Neural cell (in vitro differentiated cells): ENCODE measurements at regions not wholly inside any gene's neighbourhood (a gene's known extent, or its start where the extent isn't known, plus 50 kb on each side); places are given as distances from the start of the nearest gene placed in this dataset.

Experiments used
- H2AFZ ChIP-seq: fragments of 200-600, 300-800 bp; sonication (generic), shearing (Covaris generic); 2 replicates; pipeline ENCODE4 v1.6.0; 2014; ENCODE audit warnings: low read depth, mild to moderate bottlenecking, antibody characterized with exemption, low read length, moderate library complexity
- H3F3A ChIP-seq: fragments of 200-600 bp; shearing (Covaris generic); 2 replicates; pipeline ENCODE4 v1.6.1; 2016; ENCODE audit warnings: mild to moderate bottlenecking, moderate library complexity, mixed read lengths, antibody characterized with exemption, low read length; ENCODE audit not compliant: insufficient read depth, poor library complexity, severe bottlenecking
- H3K27ac ChIP-seq: fragments of 200-600, 300-800 bp; sonication (generic), shearing (Covaris generic); 2 replicates; pipeline ENCODE4 v1.5.1; 2014; ENCODE audit warnings: mild to moderate bottlenecking, low read length, moderate library complexity
- H3K27me3 ChIP-seq: fragments of 300-800, 200-600 bp; sonication (generic), shearing (Covaris generic); 2 replicates; pipeline ENCODE4 v1.6.0; 2014; ENCODE audit warnings: mild to moderate bottlenecking, low read depth, low read length, moderate library complexity; ENCODE audit not compliant: insufficient read depth
- H3K36me3 ChIP-seq: fragments of 300-800, 200-600 bp; sonication (generic), shearing (Covaris generic); 2 replicates; pipeline ENCODE4 v1.5.1; 2014; ENCODE audit warnings: mild to moderate bottlenecking, antibody characterized with exemption, low read length, moderate library complexity; ENCODE audit not compliant: insufficient read depth
- H3K4me2 ChIP-seq: fragments of 300-800, 200-600 bp; sonication (generic), shearing (Covaris generic); 2 replicates; pipeline ENCODE4 v1.6.0; 2014; ENCODE audit warnings: mild to moderate bottlenecking, low read length
- H3K4me3 ChIP-seq: fragments of 300-800, 200-600 bp; sonication (generic), shearing (Covaris generic); 2 replicates; pipeline ENCODE4 v1.5.1; 2014; ENCODE audit warnings: mild to moderate bottlenecking, low read length, moderate library complexity
- H3K79me2 ChIP-seq: fragments of 200-600 bp; shearing (Covaris generic); replicated peaks from 2 replicates; pipeline ENCODE4 v1.6.0; 2014; ENCODE audit warnings: mild to moderate bottlenecking, low read length, moderate library complexity; ENCODE audit not compliant: insufficient read depth
- H3K9ac ChIP-seq: fragments of 300-800, 200-600 bp; sonication (generic), shearing (Covaris generic); 2 replicates; pipeline ENCODE4 v1.6.1; 2016; ENCODE audit warnings: mild to moderate bottlenecking, low read length, mixed read lengths
- H3K9me2 ChIP-seq: fragments of 200-600 bp; shearing (Covaris generic); 2 replicates; pipeline ENCODE4 v1.6.1; 2016; ENCODE audit warnings: mild to moderate bottlenecking, low read length, mixed read lengths; ENCODE audit not compliant: insufficient read depth
- H3K9me3 ChIP-seq: fragments of 200-600, 300-800 bp; sonication (generic), shearing (Covaris generic); 2 replicates; pipeline ENCODE4 v1.6.1; 2016; ENCODE audit warnings: mild to moderate bottlenecking, mixed run types, low read length, moderate library complexity, mixed read lengths
- H4K20me1 ChIP-seq: fragments of 200-600 bp; shearing (Covaris generic); 2 replicates; pipeline ENCODE4 v1.6.1; 2016; ENCODE audit warnings: mild to moderate bottlenecking, mixed run types; ENCODE audit not compliant: insufficient read depth
- CTCF ChIP-seq: fragments of 450-650 bp; IDR thresholded peaks from 2 replicates; pipeline ENCODE4 v1.5.1; 2014; ENCODE audit warnings: antibody characterized with exemption, mild to moderate bottlenecking, moderate library complexity; ENCODE audit not compliant: poor library complexity, severe bottlenecking
- EP300 ChIP-seq: fragments of 450-650 bp; conservative IDR thresholded peaks from 2 replicates; pipeline ENCODE4 v1.6.1; 2014; ENCODE audit warnings: antibody characterized with exemption, mild to moderate bottlenecking, moderate library complexity; ENCODE audit not compliant: poor library complexity, severe bottlenecking
- EZH2 ChIP-seq: fragments of 200-600, 300-800 bp; shearing (Covaris generic), sonication (generic); IDR thresholded peaks from 2 replicates; pipeline ENCODE4 v1.6.1; 2014; ENCODE audit warnings: antibody characterized with exemption, low read length, borderline replicate concordance, mild to moderate bottlenecking; ENCODE audit not compliant: insufficient read depth, poor library complexity, severe bottlenecking
- MXI1 ChIP-seq: fragments of 450-650 bp; conservative IDR thresholded peaks from 2 replicates; pipeline ENCODE4 v1.6.1; 2014; ENCODE audit warnings: antibody characterized with exemption, mild to moderate bottlenecking; ENCODE audit not compliant: poor library complexity, severe bottlenecking
- POLR2AphosphoS5 ChIP-seq: IDR thresholded peaks from 2 replicates; pipeline ENCODE4 v1.6.1; 2012
- RAD21 ChIP-seq: fragments of 450-650 bp; conservative IDR thresholded peaks from 2 replicates; pipeline ENCODE4 v1.6.1; 2014; ENCODE audit warnings: antibody characterized with exemption, mild to moderate bottlenecking, moderate library complexity
- SMC3 ChIP-seq: fragments of 450-650 bp; conservative IDR thresholded peaks from 2 replicates; pipeline ENCODE4 v1.6.1; 2014; ENCODE audit warnings: antibody characterized with exemption, mild to moderate bottlenecking, moderate library complexity; ENCODE audit not compliant: poor library complexity
- TAF1 ChIP-seq: IDR thresholded peaks from 2 replicates; pipeline ENCODE4 v1.6.1; 2012; ENCODE audit warnings: low read depth
- TF ChIP-seq, protein P1 (sequence below): IDR thresholded peaks from 2 replicates; pipeline ENCODE4 v1.6.1; 2012; ENCODE audit warnings: borderline replicate concordance

GRCh38 chr16:49084628-49085390, 196.8 kb downstream of the CBLN1 start:
- H3K9me2 ChIP-seq = no peaks in the 10 kb centered on the region
- no peak overlapping the region for H3K27ac ChIP-seq
- H2AFZ ChIP-seq = no peak overlapping the region
- TF ChIP-seq EZH2 (no peak), SMC3 (no peak), MXI1 (no peak), RAD21 (no peak), CTCF (no peak), POLR2AphosphoS5 (no peak), EP300 (no peak), TAF1 (no peak)
- TF ChIP-seq, protein P1, sequence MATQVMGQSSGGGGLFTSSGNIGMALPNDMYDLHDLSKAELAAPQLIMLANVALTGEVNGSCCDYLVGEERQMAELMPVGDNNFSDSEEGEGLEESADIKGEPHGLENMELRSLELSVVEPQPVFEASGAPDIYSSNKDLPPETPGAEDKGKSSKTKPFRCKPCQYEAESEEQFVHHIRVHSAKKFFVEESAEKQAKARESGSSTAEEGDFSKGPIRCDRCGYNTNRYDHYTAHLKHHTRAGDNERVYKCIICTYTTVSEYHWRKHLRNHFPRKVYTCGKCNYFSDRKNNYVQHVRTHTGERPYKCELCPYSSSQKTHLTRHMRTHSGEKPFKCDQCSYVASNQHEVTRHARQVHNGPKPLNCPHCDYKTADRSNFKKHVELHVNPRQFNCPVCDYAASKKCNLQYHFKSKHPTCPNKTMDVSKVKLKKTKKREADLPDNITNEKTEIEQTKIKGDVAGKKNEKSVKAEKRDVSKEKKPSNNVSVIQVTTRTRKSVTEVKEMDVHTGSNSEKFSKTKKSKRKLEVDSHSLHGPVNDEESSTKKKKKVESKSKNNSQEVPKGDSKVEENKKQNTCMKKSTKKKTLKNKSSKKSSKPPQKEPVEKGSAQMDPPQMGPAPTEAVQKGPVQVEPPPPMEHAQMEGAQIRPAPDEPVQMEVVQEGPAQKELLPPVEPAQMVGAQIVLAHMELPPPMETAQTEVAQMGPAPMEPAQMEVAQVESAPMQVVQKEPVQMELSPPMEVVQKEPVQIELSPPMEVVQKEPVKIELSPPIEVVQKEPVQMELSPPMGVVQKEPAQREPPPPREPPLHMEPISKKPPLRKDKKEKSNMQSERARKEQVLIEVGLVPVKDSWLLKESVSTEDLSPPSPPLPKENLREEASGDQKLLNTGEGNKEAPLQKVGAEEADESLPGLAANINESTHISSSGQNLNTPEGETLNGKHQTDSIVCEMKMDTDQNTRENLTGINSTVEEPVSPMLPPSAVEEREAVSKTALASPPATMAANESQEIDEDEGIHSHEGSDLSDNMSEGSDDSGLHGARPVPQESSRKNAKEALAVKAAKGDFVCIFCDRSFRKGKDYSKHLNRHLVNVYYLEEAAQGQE = no peak
- H3K27me3 ChIP-seq = no peaks in the 10 kb centered on the region
- H3K9ac ChIP-seq = no peak overlapping the region
- H3K79me2 ChIP-seq = no peaks in the 10 kb centered on the region
- no peaks in the 10 kb centered on the region for H3K9me3 ChIP-seq
- no peak overlapping the region for H3K4me3 ChIP-seq
- H4K20me1 ChIP-seq = no peaks in the 10 kb centered on the region
- no peaks in the 10 kb centered on the region for H3K36me3 ChIP-seq
- H3K4me2 ChIP-seq = no peak overlapping the region
- H3F3A ChIP-seq = no peaks in the 10 kb centered on the region

DNA sequence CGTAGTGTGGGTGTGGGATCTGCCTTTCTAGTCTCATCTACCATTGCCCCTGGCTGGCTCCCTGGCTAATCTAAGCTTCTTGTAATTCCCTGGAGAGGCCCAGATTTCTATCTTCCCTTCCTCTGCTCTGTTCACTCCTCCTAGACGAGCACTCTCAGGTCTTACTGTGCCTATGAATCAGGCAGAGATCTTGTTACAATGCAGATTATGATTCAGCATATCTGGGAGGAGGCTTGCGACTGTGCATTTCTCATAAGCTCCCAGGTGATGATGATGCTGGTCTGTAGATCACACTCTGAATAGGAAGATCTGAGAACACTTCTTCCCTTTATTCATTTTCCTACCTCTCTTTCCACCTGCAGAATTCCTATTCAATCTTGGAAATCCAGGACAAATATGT, 200.1 kb downstream of the CBLN1 start:
- Histone ChIP-seq H3K79me2 (no peaks in the 10 kb centered on the region), H3K4me3 (no peak overlapping the region), H3K9me2 (no peaks in the 10 kb centered on the region), H2AFZ (no peak overlapping the region), H3K36me3 (no peaks in the 10 kb centered on the region), H3K27me3 (no peaks in the 10 kb centered on the region), H3K9me3 (no peaks in the 10 kb centered on the region), H3K27ac (no peak overlapping the region), H3F3A (no peaks in the 10 kb centered on the region), H4K20me1 (no peaks in the 10 kb centered on the region), H3K9ac (no peak overlapping the region), H3K4me2 (no peak overlapping the region)
- TF ChIP-seq POLR2AphosphoS5 (no peak), EZH2 (no peak)
- TF ChIP-seq, protein P1 = no peak
